Endothelial cell (in vitro differentiated cells): ENCODE measurements at regions not wholly inside any gene's neighbourhood (a gene's known extent, or its start where the extent isn't known, plus 50 kb on each side); places are given as distances from the start of the nearest gene placed in this dataset.

Source experiments
- DNase-seq: peaks from one replicate; pipeline ENCODE4 v3.0.0; 2021; ENCODE audit warnings: low spot score
- H3K27ac Mint-ChIP-seq: one replicate; pipeline ENCODE4 v1.8.0; 2021; ENCODE audit warnings: mixed read lengths, inconsistent platforms; ENCODE audit not compliant: unreplicated experiment
- H3K27me3 Mint-ChIP-seq: one replicate; pipeline ENCODE4 v1.8.0; 2021; ENCODE audit warnings: mild to moderate bottlenecking, moderate library complexity, mixed read lengths, inconsistent platforms; ENCODE audit not compliant: unreplicated experiment
- H3K36me3 Mint-ChIP-seq: one replicate; pipeline ENCODE4 v1.8.0; 2021; ENCODE audit warnings: mild to moderate bottlenecking, low read depth, mixed read lengths, inconsistent platforms; ENCODE audit not compliant: unreplicated experiment
- H3K4me1 Mint-ChIP-seq: one replicate; pipeline ENCODE4 v1.8.0; 2021; ENCODE audit warnings: mild to moderate bottlenecking, mixed read lengths, inconsistent platforms; ENCODE audit not compliant: unreplicated experiment
- H3K4me3 Mint-ChIP-seq: one replicate; pipeline ENCODE4 v1.8.0; 2021; ENCODE audit warnings: mild to moderate bottlenecking, mixed read lengths, inconsistent platforms; ENCODE audit not compliant: unreplicated experiment
- H3K9me3 Mint-ChIP-seq: one replicate; pipeline ENCODE4 v1.8.0; 2021; ENCODE audit warnings: mixed read lengths, inconsistent platforms; ENCODE audit not compliant: unreplicated experiment
- TF ChIP-seq, protein P1 (sequence below): fragments of 200-600 bp; sonication (generic); IDR thresholded peaks from one replicate; pipeline ENCODE4 v1.5.0; 2021; ENCODE audit warnings: antibody characterized with exemption; ENCODE audit not compliant: unreplicated experiment

DNA sequence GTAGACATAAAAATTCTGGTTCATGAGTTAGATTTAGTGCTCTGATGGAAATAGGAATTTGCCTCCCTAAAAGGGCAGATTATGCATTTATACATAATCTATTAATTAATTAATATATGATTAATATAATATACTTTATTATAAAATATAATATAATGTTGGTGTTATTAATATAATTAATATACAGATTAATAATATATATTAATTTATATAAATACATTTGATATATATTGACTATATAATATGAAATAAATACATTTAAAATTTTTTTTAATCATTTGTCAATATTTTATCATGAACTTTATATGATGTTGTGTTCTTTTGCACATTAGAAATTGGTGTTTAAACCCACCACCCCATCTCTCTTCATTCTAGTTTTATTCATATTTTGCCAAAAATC, 652.1 kb upstream of the ZNF804A start:
- TF ChIP-seq, protein P1, sequence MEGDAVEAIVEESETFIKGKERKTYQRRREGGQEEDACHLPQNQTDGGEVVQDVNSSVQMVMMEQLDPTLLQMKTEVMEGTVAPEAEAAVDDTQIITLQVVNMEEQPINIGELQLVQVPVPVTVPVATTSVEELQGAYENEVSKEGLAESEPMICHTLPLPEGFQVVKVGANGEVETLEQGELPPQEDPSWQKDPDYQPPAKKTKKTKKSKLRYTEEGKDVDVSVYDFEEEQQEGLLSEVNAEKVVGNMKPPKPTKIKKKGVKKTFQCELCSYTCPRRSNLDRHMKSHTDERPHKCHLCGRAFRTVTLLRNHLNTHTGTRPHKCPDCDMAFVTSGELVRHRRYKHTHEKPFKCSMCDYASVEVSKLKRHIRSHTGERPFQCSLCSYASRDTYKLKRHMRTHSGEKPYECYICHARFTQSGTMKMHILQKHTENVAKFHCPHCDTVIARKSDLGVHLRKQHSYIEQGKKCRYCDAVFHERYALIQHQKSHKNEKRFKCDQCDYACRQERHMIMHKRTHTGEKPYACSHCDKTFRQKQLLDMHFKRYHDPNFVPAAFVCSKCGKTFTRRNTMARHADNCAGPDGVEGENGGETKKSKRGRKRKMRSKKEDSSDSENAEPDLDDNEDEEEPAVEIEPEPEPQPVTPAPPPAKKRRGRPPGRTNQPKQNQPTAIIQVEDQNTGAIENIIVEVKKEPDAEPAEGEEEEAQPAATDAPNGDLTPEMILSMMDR = no peak
- H3K36me3 Mint-ChIP-seq = no peaks in the 10 kb centered on the region
- H3K4me3 Mint-ChIP-seq = no peak overlapping the region
- no peaks in the 10 kb centered on the region for H3K4me1 Mint-ChIP-seq
- H3K27me3 Mint-ChIP-seq = no peaks in the 10 kb centered on the region
- no peaks in the 10 kb centered on the region for H3K9me3 Mint-ChIP-seq
- DNase-seq = no peak
- no peak overlapping the region for H3K27ac Mint-ChIP-seq

DNA sequence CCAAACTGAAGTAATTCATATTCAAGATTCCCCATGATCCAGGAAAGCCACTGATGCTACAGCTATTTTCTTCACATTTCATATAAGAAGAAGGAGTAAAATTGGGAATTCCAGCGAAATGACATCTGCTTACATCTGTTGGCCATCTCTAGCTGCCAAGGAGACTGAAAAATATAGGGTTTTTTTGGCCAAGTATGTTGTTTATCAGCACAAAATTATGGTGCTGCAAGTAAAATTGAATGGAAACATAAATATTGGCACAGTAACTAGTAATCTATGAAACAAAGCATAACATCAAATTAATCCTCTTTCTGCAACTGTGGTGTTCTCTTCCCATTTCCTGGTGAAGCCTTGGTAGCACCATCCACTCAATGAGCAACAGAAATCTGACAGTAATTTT, 649.5 kb upstream of the ZNF804A start:
- H3K27ac Mint-ChIP-seq = no peak overlapping the region
- no peaks in the 10 kb centered on the region for H3K27me3 Mint-ChIP-seq
- TF ChIP-seq, protein P1 = no peak
- H3K36me3 Mint-ChIP-seq = no peaks in the 10 kb centered on the region
- no peak for DNase-seq
- H3K4me3 Mint-ChIP-seq = no peak overlapping the region
- H3K4me1 Mint-ChIP-seq = no peaks in the 10 kb centered on the region
- H3K9me3 Mint-ChIP-seq = no peaks in the 10 kb centered on the region

DNA sequence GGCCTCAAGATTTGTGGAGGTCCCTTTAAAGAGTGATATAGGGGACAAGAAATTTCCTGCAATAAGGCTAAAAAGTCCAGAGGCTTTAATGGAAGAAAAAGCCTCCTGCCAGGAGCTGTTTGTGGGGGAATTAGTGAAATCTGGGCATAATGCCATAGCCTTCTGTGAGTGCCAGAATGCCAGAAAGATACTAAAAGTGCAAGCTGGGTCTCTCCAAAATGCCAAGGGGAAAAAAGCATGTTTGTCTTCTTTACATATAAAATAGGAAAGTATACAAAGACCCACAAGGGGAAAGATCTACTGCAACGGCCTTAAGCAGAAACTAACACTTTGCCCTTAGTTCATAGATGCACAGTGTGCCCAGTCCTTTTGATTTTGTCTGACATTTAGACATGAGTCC, 647.7 kb upstream of the ZNF804A start:
- no peak for DNase-seq
- H3K4me3 Mint-ChIP-seq = no peak overlapping the region
- H3K4me1 Mint-ChIP-seq = no peaks in the 10 kb centered on the region
- TF ChIP-seq, protein P1 = no peak
- H3K27me3 Mint-ChIP-seq = no peaks in the 10 kb centered on the region
- no peaks in the 10 kb centered on the region for H3K36me3 Mint-ChIP-seq
- no peaks in the 10 kb centered on the region for H3K9me3 Mint-ChIP-seq
- H3K27ac Mint-ChIP-seq = no peak overlapping the region

DNA sequence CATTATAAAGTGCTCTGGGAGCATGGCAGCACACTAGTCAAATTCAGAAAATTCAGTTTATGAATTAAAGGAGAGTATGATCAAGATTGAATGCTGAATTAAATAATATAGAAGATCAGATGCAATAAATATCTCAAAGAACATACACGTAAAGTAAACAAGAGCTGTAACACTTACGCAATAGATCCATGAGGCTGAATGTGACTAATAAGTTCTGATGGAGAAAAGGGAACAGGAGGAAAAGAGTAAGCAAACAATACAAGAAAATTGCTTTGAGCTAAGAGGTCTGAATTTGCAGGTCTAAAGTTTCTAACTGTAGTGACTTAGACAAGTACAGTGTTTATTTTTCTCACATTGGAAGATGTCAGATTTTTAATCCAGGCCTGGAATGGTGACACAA, 646.7 kb upstream of the ZNF804A start:
- no peaks in the 10 kb centered on the region for H3K9me3 Mint-ChIP-seq
- H3K27me3 Mint-ChIP-seq = no peaks in the 10 kb centered on the region
- DNase-seq = no peak
- no peaks in the 10 kb centered on the region for H3K36me3 Mint-ChIP-seq
- no peak overlapping the region for H3K27ac Mint-ChIP-seq
- TF ChIP-seq, protein P1 = no peak
- no peak overlapping the region for H3K4me3 Mint-ChIP-seq
- H3K4me1 Mint-ChIP-seq = no peaks in the 10 kb centered on the region

DNA sequence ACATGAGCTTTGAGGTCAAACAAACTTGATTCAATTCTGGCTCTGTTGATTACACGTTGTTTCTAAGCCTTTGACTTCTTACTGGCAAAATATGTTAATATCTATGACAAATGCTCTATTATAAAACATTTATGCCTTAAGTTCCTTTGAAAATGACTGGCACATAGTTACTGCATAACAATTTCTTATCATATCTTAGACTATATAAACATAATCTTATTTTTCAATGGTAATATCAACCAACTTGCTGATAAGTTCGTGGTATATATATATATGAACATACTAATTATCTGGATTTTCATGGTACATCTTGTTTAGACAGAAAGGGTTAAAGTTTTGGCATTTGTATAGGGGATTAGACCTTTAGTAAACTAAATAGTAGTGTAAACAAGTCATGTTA, 645.6 kb upstream of the ZNF804A start:
- Mint-ChIP-seq H3K36me3 (no peaks in the 10 kb centered on the region), H3K4me3 (no peak overlapping the region), H3K27me3 (peaks cover 2% of the 10 kb centered on the region), H3K27ac (no peak overlapping the region), H3K9me3 (no peaks in the 10 kb centered on the region), H3K4me1 (no peaks in the 10 kb centered on the region)
- no peak for DNase-seq
- TF ChIP-seq, protein P1 = no peak
